Fibroblast of lung (primary cell): ENCODE measurements at regions not wholly inside any gene's neighbourhood (a gene's known extent, or its start where the extent isn't known, plus 50 kb on each side); places are given as distances from the start of the nearest gene placed in this dataset.

ENCODE experiments used
- DNase-seq, 2 donors: peaks; one replicate each; pipeline versions ENCODE4 v3.0.0 to v3.0.0-alpha.2; 2010; ENCODE audit warnings: low read depth in 2 of 2
- H2AFZ ChIP-seq: 2 replicates; pipeline ENCODE4 v1.5.1; 2012; ENCODE audit warnings: low read length, control low read depth, inconsistent platforms
- H3K27ac ChIP-seq: 2 replicates; pipeline ENCODE4 v1.5.1; 2011; ENCODE audit warnings: low read length, control low read depth; ENCODE audit not compliant: insufficient read depth
- H3K27me3 ChIP-seq: 2 replicates; pipeline ENCODE4 v1.5.1; 2011; ENCODE audit warnings: mild to moderate bottlenecking, low read length; ENCODE audit not compliant: control insufficient read depth, insufficient read depth
- H3K36me3 ChIP-seq: 2 replicates; pipeline ENCODE4 v1.5.1; 2011; ENCODE audit warnings: low read length; ENCODE audit not compliant: control insufficient read depth, insufficient read depth
- H3K4me1 ChIP-seq: 2 replicates; pipeline ENCODE4 v1.5.1; 2011; ENCODE audit warnings: low read length; ENCODE audit not compliant: control insufficient read depth, insufficient read depth; ENCODE audit errors: extremely low read depth
- H3K4me2 ChIP-seq: 2 replicates; pipeline ENCODE4 v1.5.1; 2011; ENCODE audit warnings: low read length, control low read depth; ENCODE audit not compliant: insufficient read depth; ENCODE audit errors: extremely low read depth
- H3K4me3 ChIP-seq, 4 experiments: fragments of 200-600 bp in 1 of 4; sonication (generic) in 1 of 4; replicated peaks in 1 of 4; 2 replicates each; pipeline ENCODE4 v1.5.1; 2011 to 2016; ENCODE audit warnings: low read length in 4 of 4, low read depth in 3 of 4, mild to moderate bottlenecking in 3 of 4, control low read depth in 2 of 4, inconsistent platforms in 1 of 4, mixed read lengths in 1 of 4; ENCODE audit not compliant: insufficient read depth in 1 of 4; ENCODE audit errors: control extremely low read depth in 1 of 4
- H3K79me2 ChIP-seq: 2 replicates; pipeline ENCODE4 v1.5.1; 2012; ENCODE audit warnings: mild to moderate bottlenecking, low read length, inconsistent platforms; ENCODE audit not compliant: control insufficient read depth, insufficient read depth
- H3K9ac ChIP-seq: 2 replicates; pipeline ENCODE4 v1.5.1; 2011; ENCODE audit warnings: mild to moderate bottlenecking, low read length, control low read depth; ENCODE audit not compliant: insufficient read depth
- H3K9me3 ChIP-seq: 2 replicates; pipeline ENCODE4 v1.5.1; 2012; ENCODE audit warnings: low read depth, low read length; ENCODE audit not compliant: control insufficient read depth, insufficient read depth
- H4K20me1 ChIP-seq: 2 replicates; pipeline ENCODE4 v1.5.1; 2011; ENCODE audit warnings: low read length; ENCODE audit not compliant: control insufficient read depth, insufficient read depth; ENCODE audit errors: extremely low read depth
- CTCF ChIP-seq, 2 donors: IDR thresholded peaks in 1 of 2; conservative IDR thresholded peaks in 1 of 2; 1 replicate in 1 of 2; 2 replicates in 1 of 2; pipeline ENCODE4 v1.5.1; 2011 to 2012; ENCODE audit warnings: low read length in 2 of 2, control low read depth in 1 of 2, inconsistent platforms in 1 of 2, low read depth in 1 of 2, mild to moderate bottlenecking in 1 of 2
- EZH2 ChIP-seq: IDR thresholded peaks from 2 replicates; pipeline ENCODE4 v1.5.1; 2012; ENCODE audit warnings: low read length, control low read depth, mild to moderate bottlenecking; ENCODE audit errors: missing control alignments

- H3K27ac ChIP-seq: no peak overlapping the region
- no peaks in the 10 kb centered on the region for H3K4me1 ChIP-seq
- H2AFZ ChIP-seq: no peak overlapping the region
- H3K4me2 ChIP-seq: no peak overlapping the region
- H3K36me3 ChIP-seq: no peaks in the 10 kb centered on the region
- no peak overlapping the region for H3K4me3 ChIP-seq
- no peaks in the 10 kb centered on the region for H3K79me2 ChIP-seq
- no peaks in the 10 kb centered on the region for H3K27me3 ChIP-seq
- H3K9ac ChIP-seq: no peak overlapping the region
- no peaks in the 10 kb centered on the region for H3K9me3 ChIP-seq
- TF ChIP-seq EZH2: no peak
- no peak for TF ChIP-seq CTCF (conservative IDR thresholded peaks at IDR 0.05 in 1 of 2, IDR thresholded peaks at IDR 0.05 in 1 of 2; ENCODE audit: low read depth in 1 of 2, low read length in 2 of 2)
- H4K20me1 ChIP-seq: no peaks in the 10 kb centered on the region
- peak in 1 of 2 donors; percentile 67 for DNase-seq
Measured at GRCh38 chr14:87489196-87489819, 503.7 kb downstream of the GALC start.

- no peak for TF ChIP-seq EZH2
- TF ChIP-seq CTCF (conservative IDR thresholded peaks at IDR 0.05 in 1 of 2, IDR thresholded peaks at IDR 0.05 in 1 of 2; ENCODE audit: low read depth in 1 of 2, low read length in 2 of 2): no peak
- H3K9me3 ChIP-seq: no peaks in the 10 kb centered on the region
- no peaks in the 10 kb centered on the region for H3K27me3 ChIP-seq
- no peaks in the 10 kb centered on the region for H3K36me3 ChIP-seq
- no peaks in the 10 kb centered on the region for H3K79me2 ChIP-seq
- H3K4me2 ChIP-seq: no peak overlapping the region
- no peaks in the 10 kb centered on the region for H4K20me1 ChIP-seq
- no peak overlapping the region for H3K27ac ChIP-seq
- H3K4me3 ChIP-seq: no peak overlapping the region
- H3K4me1 ChIP-seq: no peaks in the 10 kb centered on the region
- no peak overlapping the region for H2AFZ ChIP-seq
- H3K9ac ChIP-seq: no peak overlapping the region
- peak; percentile 1 to 71 for DNase-seq
Measured at GRCh38 chr14:87483271-87484260, 509.4 kb downstream of the GALC start.

GRCh38 chr14:87468531-87468930 lies 524.5 kb downstream of the GALC start:
- Histone ChIP-seq H3K4me3 (no peak overlapping the region), H3K36me3 (no peaks in the 10 kb centered on the region), H3K9me3 (no peaks in the 10 kb centered on the region), H3K4me2 (no peak overlapping the region), H3K27me3 (no peaks in the 10 kb centered on the region), H3K4me1 (no peaks in the 10 kb centered on the region), H3K27ac (no peak overlapping the region), H3K79me2 (no peaks in the 10 kb centered on the region), H3K9ac (no peak overlapping the region), H4K20me1 (no peaks in the 10 kb centered on the region), H2AFZ (no peak overlapping the region)
- TF ChIP-seq EZH2: no peak
- DNase-seq: no peak
